ENCODE measurements at regions not wholly inside any gene's neighbourhood (a gene's known extent, or its start where the extent isn't known, plus 50 kb on each side); places are given as distances from the start of the nearest gene placed in this dataset.

- DNase-seq = no peak
Measured at GRCh38 chr3:31254483-31254882, 278.2 kb upstream of the STT3B start.

GRCh38 chr3:31255007-31255581 is 277.6 kb upstream of the STT3B start:
- DNase-seq = no peak

GRCh38 chr3:31262201-31262600 is 270.5 kb upstream of the STT3B start:
- DNase-seq = no peak

GRCh38 chr3:31263897-31264296 is 268.8 kb upstream of the STT3B start:
- DNase-seq = no peak

- DNase-seq = no peak
Measured at GRCh38 chr3:31265646-31266428, 266.9 kb upstream of the STT3B start.

- no peak for DNase-seq
Measured at GRCh38 chr3:31268868-31269267, 263.9 kb upstream of the STT3B start.

GRCh38 chr3:31270010-31270409 is 262.7 kb upstream of the STT3B start:
- DNase-seq = no peak

GRCh38 chr3:31274326-31275024 is 258.2 kb upstream of the STT3B start:
- no peak for DNase-seq

GRCh38 chr3:31275038-31275572 is 257.6 kb upstream of the STT3B start:
- no peak for DNase-seq

GRCh38 chr3:31275583-31275982 is 257.1 kb upstream of the STT3B start:
- no peak for DNase-seq

GRCh38 chr3:31277582-31277981 is 255.1 kb upstream of the STT3B start:
- DNase-seq = no peak

- DNase-seq = no peak
Measured at GRCh38 chr3:31278532-31278931, 254.2 kb upstream of the STT3B start.

GRCh38 chr3:31284776-31285175 is 247.9 kb upstream of the STT3B start:
- no peak for DNase-seq

GRCh38 chr3:31285833-31286486 is 246.8 kb upstream of the STT3B start:
- DNase-seq = no peak

- DNase-seq = no peak
Measured at GRCh38 chr3:31288224-31288623, 244.5 kb upstream of the STT3B start.

GRCh38 chr3:31288641-31289100 is 244.1 kb upstream of the STT3B start:
- DNase-seq = no peak

- no peak for DNase-seq
Measured at GRCh38 chr3:31289584-31289983, 243.1 kb upstream of the STT3B start.

- no peak for DNase-seq
Measured at GRCh38 chr3:31290046-31290445, 242.7 kb upstream of the STT3B start.

- no peak for DNase-seq
Measured at GRCh38 chr3:31291818-31292217, 240.9 kb upstream of the STT3B start.

- DNase-seq = no peak
Measured at GRCh38 chr3:31294430-31295149, 238.1 kb upstream of the STT3B start.

- no peak for DNase-seq
Measured at GRCh38 chr3:31295150-31295765, 237.5 kb upstream of the STT3B start.

- no peak for DNase-seq
Measured at GRCh38 chr3:31297726-31298298, 234.9 kb upstream of the STT3B start.
